Parathyroid adenoma (tissue), 2 donors: ENCODE measurements at regions not wholly inside any gene's neighbourhood (a gene's known extent, or its start where the extent isn't known, plus 50 kb on each side); places are given as distances from the start of the nearest gene placed in this dataset.

ENCODE experiments used
- H2AFZ ChIP-seq: fragments of 300-600 bp; sonication (generic); one replicate; pipeline ENCODE4 v1.7.0; 2017; ENCODE audit warnings: antibody characterized with exemption, mild to moderate bottlenecking
- H3K27ac ChIP-seq: fragments of 300-600 bp; sonication (generic); one replicate; pipeline ENCODE4 v1.7.0; 2017
- H3K27me3 ChIP-seq: fragments of 300-600 bp; sonication (generic); one replicate; pipeline ENCODE4 v1.7.0; 2017; ENCODE audit warnings: low read length; ENCODE audit not compliant: control insufficient read depth, insufficient read depth
- H3K36me3 ChIP-seq: fragments of 300-600 bp; sonication (generic); one replicate; pipeline ENCODE4 v1.7.0; 2017; ENCODE audit warnings: low read length; ENCODE audit not compliant: control insufficient read depth, insufficient read depth
- H3K4me1 ChIP-seq: fragments of 300-600 bp; sonication (generic); one replicate; pipeline ENCODE4 v1.7.0; 2017; ENCODE audit warnings: control low read depth
- H3K4me2 ChIP-seq: fragments of 300-600 bp; sonication (generic); one replicate; pipeline ENCODE4 v1.7.0; 2017; ENCODE audit warnings: low read length
- H3K4me3 ChIP-seq: fragments of 300-600 bp; sonication (generic); one replicate; pipeline ENCODE4 v1.7.0; 2017; ENCODE audit warnings: low read depth, low read length
- H3K79me2 ChIP-seq: fragments of 300-600 bp; sonication (generic); one replicate; pipeline ENCODE4 v1.7.0; 2017; ENCODE audit warnings: control low read depth
- H3K9ac ChIP-seq: fragments of 300-600 bp; sonication (generic); one replicate; pipeline ENCODE4 v1.7.0; 2017; ENCODE audit warnings: mild to moderate bottlenecking
- H3K9me3 ChIP-seq: fragments of 300-600 bp; sonication (generic); one replicate; pipeline ENCODE4 v1.7.0; 2017; ENCODE audit warnings: low read length; ENCODE audit not compliant: control insufficient read depth
- CTCF ChIP-seq: fragments of 300-600 bp; sonication (generic); IDR thresholded peaks from one replicate; pipeline ENCODE4 v1.7.0; 2017; ENCODE audit warnings: antibody characterized with exemption, mild to moderate bottlenecking
- donor health status: primary hyperparathyroidism.

- no peak overlapping the region for H3K27ac ChIP-seq
Observed at GRCh38 chr10:131811630-131812403, 89.0 kb upstream of the PPP2R2D start.

GRCh38 chr10:131812736-131813604, 87.8 kb upstream of the PPP2R2D start:
- peak overlapping the region; percentile 15 for H2AFZ ChIP-seq
- no peak overlapping the region for H3K4me2 ChIP-seq
- H3K36me3 ChIP-seq, result no peaks in the 10 kb centered on the region
- H3K27me3 ChIP-seq, result peaks cover 8% of the 10 kb centered on the region
- no peaks in the 10 kb centered on the region for H3K79me2 ChIP-seq
- no peak overlapping the region for H3K9ac ChIP-seq
- peaks cover 7% of the 10 kb centered on the region for H3K4me1 ChIP-seq
- no peak for TF ChIP-seq CTCF
- H3K9me3 ChIP-seq, result no peaks in the 10 kb centered on the region
- H3K27ac ChIP-seq, result no peak overlapping the region
- H3K4me3 ChIP-seq, result no peak overlapping the region

More at GRCh38 chr10:131811630-131812403, 89.0 kb upstream of the PPP2R2D start:
- H3K27me3 ChIP-seq, result peaks cover 8% of the 10 kb centered on the region
- no peak overlapping the region for H3K4me3 ChIP-seq
- H3K9me3 ChIP-seq, result no peaks in the 10 kb centered on the region
- no peak for TF ChIP-seq CTCF
- peaks cover 7% of the 10 kb centered on the region for H3K4me1 ChIP-seq
- no peaks in the 10 kb centered on the region for H3K36me3 ChIP-seq
- no peak overlapping the region for H2AFZ ChIP-seq
- no peak overlapping the region for H3K4me2 ChIP-seq
- H3K9ac ChIP-seq, result no peak overlapping the region
- no peaks in the 10 kb centered on the region for H3K79me2 ChIP-seq

- H3K9ac ChIP-seq, result no peak overlapping the region
- no peak overlapping the region for H3K4me2 ChIP-seq
- H3K27ac ChIP-seq, result no peak overlapping the region
- H3K36me3 ChIP-seq, result no peaks in the 10 kb centered on the region
- H3K79me2 ChIP-seq, result no peaks in the 10 kb centered on the region
- H2AFZ ChIP-seq, result no peak overlapping the region
- peaks cover 4% of the 10 kb centered on the region for H3K27me3 ChIP-seq
- H3K4me1 ChIP-seq, result peaks cover 7% of the 10 kb centered on the region
- no peak overlapping the region for H3K4me3 ChIP-seq
- no peak for TF ChIP-seq CTCF
- no peaks in the 10 kb centered on the region for H3K9me3 ChIP-seq
Observed at GRCh38 chr10:131814567-131815265, 86.1 kb upstream of the PPP2R2D start.

- H3K4me1 ChIP-seq, result peaks cover 7% of the 10 kb centered on the region
- no peaks in the 10 kb centered on the region for H3K9me3 ChIP-seq
- no peaks in the 10 kb centered on the region for H3K36me3 ChIP-seq
- TF ChIP-seq CTCF, result no peak
- peaks cover 3% of the 10 kb centered on the region for H3K27me3 ChIP-seq
- H3K9ac ChIP-seq, result no peak overlapping the region
- H3K79me2 ChIP-seq, result no peaks in the 10 kb centered on the region
- H2AFZ ChIP-seq, result no peak overlapping the region
- no peak overlapping the region for H3K4me2 ChIP-seq
- H3K4me3 ChIP-seq, result no peak overlapping the region
- H3K27ac ChIP-seq, result no peak overlapping the region
Observed at GRCh38 chr10:131815266-131816156, 85.3 kb upstream of the PPP2R2D start.
